Natural killer cell (primary cell): ENCODE measurements at regions not wholly inside any gene's neighbourhood (a gene's known extent, or its start where the extent isn't known, plus 50 kb on each side); places are given as distances from the start of the nearest gene placed in this dataset.

Source experiments
- ATAC-seq, 3 donors: fragments of 150-1000 bp in 2 of 3; fragments of 200-7000 bp in 1 of 3; cut with Tn5 transposase; 1 replicate in 1 of 3; 2 replicates in 2 of 3; pipeline ENCODE4 v1.10.0; 2021; ENCODE audit warnings: mild to moderate bottlenecking in 2 of 3, moderate library complexity in 2 of 3
- DNase-seq, 2 donors: peaks; one replicate each; pipeline versions ENCODE4 v3.0.0 to v3.0.0-alpha.2; 2013 to 2021; ENCODE audit warnings: mixed read lengths in 1 of 2
- H3K27ac ChIP-seq: one replicate; pipeline ENCODE4 v1.5.1; 2013; ENCODE audit warnings: mild to moderate bottlenecking, low read length
- H3K27me3 ChIP-seq: one replicate; pipeline ENCODE4 v1.6.1; 2013; ENCODE audit warnings: low read length; ENCODE audit not compliant: control insufficient read depth, insufficient read depth
- H3K36me3 ChIP-seq: one replicate; pipeline ENCODE4 v1.6.1; 2013; ENCODE audit warnings: low read length; ENCODE audit not compliant: control insufficient read depth, insufficient read depth
- H3K4me1 ChIP-seq: one replicate; pipeline ENCODE4 v1.6.1; 2013; ENCODE audit warnings: low read length; ENCODE audit not compliant: control insufficient read depth, insufficient read depth
- H3K4me3 ChIP-seq: one replicate; pipeline ENCODE4 v1.5.1; 2013; ENCODE audit warnings: low read length
- H3K9me3 ChIP-seq: one replicate; pipeline ENCODE4 v1.6.1; 2013; ENCODE audit warnings: low read length; ENCODE audit not compliant: control insufficient read depth, insufficient read depth
- H3K27ac Mint-ChIP-seq, 2 donors: one replicate each; pipeline ENCODE4 v1.8.0; 2022; ENCODE audit warnings: mild to moderate bottlenecking in 2 of 2, mixed read lengths in 2 of 2, moderate library complexity in 1 of 2
- H3K27me3 Mint-ChIP-seq, 2 donors: one replicate each; pipeline ENCODE4 v1.8.0; 2022; ENCODE audit warnings: low read depth in 2 of 2, mixed read lengths in 2 of 2
- H3K36me3 Mint-ChIP-seq: one replicate; pipeline ENCODE4 v1.8.0; 2022; ENCODE audit warnings: mixed read lengths
- H3K4me1 Mint-ChIP-seq, 2 donors: one replicate each; pipeline ENCODE4 v1.8.0; 2022; ENCODE audit warnings: mixed read lengths in 2 of 2
- H3K4me3 Mint-ChIP-seq: one replicate; pipeline ENCODE4 v1.8.0; 2022; ENCODE audit warnings: mild to moderate bottlenecking, moderate library complexity, mixed read lengths
- H3K9me3 Mint-ChIP-seq, 2 donors: one replicate each; pipeline ENCODE4 v1.8.0; 2022; ENCODE audit warnings: mixed read lengths in 2 of 2
- WGBS: methylation state at CpG from one replicate; pipeline ENCODE4 v1.1.7; 2013; ENCODE audit warnings: missing lambda C conversion rate; ENCODE audit not compliant: insufficient coverage; 5-methylcytosine and 5-hydroxymethylcytosine counted together
- intact Hi-C: fragments of 100-400 bp; cut with micrococcal nuclease; formaldehyde crosslinking; loops from one replicate; pipeline ENCODE4 v1.14.2; 2022
- TF ChIP-seq, protein P1 (sequence below): fragments of 200-600 bp; IDR thresholded peaks from one replicate; pipeline ENCODE4 v1.8.0; 2022; ENCODE audit warnings: antibody characterized with exemption

DNA sequence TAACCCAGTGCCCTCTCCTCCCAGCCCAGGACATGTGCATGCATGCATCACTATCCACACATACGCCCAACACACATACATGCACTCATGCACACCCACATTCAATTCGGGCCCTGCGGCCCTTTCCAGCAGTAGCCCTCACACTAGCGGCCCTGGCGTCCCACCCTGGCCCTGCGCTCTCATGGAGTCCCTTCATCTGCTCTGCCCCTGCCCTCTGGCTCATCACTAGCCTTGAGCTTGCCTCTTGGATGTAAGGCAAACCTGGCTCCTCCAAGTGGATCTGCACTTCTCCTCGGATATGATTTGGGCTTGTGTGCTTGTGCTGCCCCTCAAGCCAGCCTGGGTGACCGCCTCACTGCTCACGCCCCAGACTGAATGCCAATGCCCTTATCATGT, 147.2 kb downstream of the SEC61B start:
- peaks cover 5% of the 10 kb centered on the region for H3K4me1 ChIP-seq
- H3K27ac Mint-ChIP-seq = no peak overlapping the region
- peaks cover 6 to 12% of the 10 kb centered on the region in 2 donors for H3K4me1 Mint-ChIP-seq
- peaks cover 33 to 56% of the 10 kb centered on the region in 2 donors for H3K27me3 Mint-ChIP-seq
- no peaks in the 10 kb centered on the region for H3K9me3 ChIP-seq
- TF ChIP-seq, protein P1, sequence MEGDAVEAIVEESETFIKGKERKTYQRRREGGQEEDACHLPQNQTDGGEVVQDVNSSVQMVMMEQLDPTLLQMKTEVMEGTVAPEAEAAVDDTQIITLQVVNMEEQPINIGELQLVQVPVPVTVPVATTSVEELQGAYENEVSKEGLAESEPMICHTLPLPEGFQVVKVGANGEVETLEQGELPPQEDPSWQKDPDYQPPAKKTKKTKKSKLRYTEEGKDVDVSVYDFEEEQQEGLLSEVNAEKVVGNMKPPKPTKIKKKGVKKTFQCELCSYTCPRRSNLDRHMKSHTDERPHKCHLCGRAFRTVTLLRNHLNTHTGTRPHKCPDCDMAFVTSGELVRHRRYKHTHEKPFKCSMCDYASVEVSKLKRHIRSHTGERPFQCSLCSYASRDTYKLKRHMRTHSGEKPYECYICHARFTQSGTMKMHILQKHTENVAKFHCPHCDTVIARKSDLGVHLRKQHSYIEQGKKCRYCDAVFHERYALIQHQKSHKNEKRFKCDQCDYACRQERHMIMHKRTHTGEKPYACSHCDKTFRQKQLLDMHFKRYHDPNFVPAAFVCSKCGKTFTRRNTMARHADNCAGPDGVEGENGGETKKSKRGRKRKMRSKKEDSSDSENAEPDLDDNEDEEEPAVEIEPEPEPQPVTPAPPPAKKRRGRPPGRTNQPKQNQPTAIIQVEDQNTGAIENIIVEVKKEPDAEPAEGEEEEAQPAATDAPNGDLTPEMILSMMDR = no peak
- 95% methylated on average over 9 of the region's 9 CpGs for WGBS
- no peak overlapping the region for H3K27ac ChIP-seq
- no peak overlapping the region for H3K4me3 Mint-ChIP-seq
- no peaks in the 10 kb centered on the region for H3K36me3 Mint-ChIP-seq
- H3K36me3 ChIP-seq = no peaks in the 10 kb centered on the region
- ATAC-seq = no peak
- H3K4me3 ChIP-seq = no peak overlapping the region
- intact Hi-C loops = no loop called here
- H3K9me3 Mint-ChIP-seq = no peaks in the 10 kb centered on the region
- no peaks in the 10 kb centered on the region for H3K27me3 ChIP-seq
- no peak for DNase-seq

DNA sequence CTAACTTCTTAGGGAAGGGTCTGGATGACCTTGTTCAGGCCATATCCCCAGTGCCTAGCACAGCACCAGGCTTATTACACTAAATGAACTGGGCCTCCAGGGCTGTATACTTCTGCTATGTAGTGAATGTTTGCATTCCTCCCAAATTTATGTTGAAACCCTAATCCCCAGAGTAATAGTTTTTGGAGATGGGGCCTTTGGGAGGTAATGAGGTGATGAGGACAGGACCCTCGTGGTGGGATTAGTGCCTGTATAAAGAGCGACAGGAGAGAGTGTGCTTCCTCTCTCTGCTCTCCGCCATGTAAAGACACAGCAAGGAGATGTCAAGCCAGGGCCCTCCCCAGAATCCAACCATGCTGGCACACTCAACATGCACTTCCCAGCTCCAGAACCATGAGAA, 148.3 kb downstream of the SEC61B start:
- intact Hi-C loops = no loop called here
- 89% methylated on average over 3 of the region's 3 CpGs for WGBS
- H3K36me3 ChIP-seq = no peaks in the 10 kb centered on the region
- Mint-ChIP-seq H3K36me3 (no peaks in the 10 kb centered on the region), H3K4me1 (peaks cover 6 to 12% of the 10 kb centered on the region in 2 donors), H3K4me3 (no peak overlapping the region), H3K27me3 (peaks cover 33 to 56% of the 10 kb centered on the region in 2 donors), H3K27ac (no peak overlapping the region), H3K9me3 (no peaks in the 10 kb centered on the region)
- TF ChIP-seq, protein P1 = no peak
- H3K9me3 ChIP-seq = no peaks in the 10 kb centered on the region
- H3K4me1 ChIP-seq = peaks cover 5% of the 10 kb centered on the region
- H3K27me3 ChIP-seq = no peaks in the 10 kb centered on the region
- DNase-seq = no peak
- no peak overlapping the region for H3K27ac ChIP-seq
- ATAC-seq = no peak
- H3K4me3 ChIP-seq = no peak overlapping the region

DNA sequence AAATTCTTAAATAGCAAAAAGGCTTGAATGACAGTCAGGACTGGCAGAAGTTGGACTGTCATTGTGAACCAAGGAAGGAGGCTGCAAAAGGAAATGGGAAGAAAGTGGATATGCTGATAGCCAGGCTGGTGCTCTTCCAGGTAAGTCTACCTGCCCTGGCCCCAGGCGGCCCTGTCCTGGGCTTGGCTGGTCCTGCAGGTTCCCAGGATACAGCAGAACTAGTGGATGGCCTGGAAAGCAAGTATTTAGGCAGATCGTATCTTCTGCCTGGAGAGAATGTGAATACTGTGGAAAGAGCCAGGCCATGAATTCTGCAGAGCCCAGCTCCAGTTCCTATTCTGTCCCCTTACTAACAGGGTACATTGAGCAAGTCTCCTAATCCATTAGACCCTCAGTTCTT, 149.3 kb downstream of the SEC61B start:
- Histone ChIP-seq H3K4me1 (peaks cover 5% of the 10 kb centered on the region), H3K36me3 (no peaks in the 10 kb centered on the region), H3K9me3 (no peaks in the 10 kb centered on the region), H3K27me3 (no peaks in the 10 kb centered on the region), H3K27ac (no peak overlapping the region), H3K4me3 (no peak overlapping the region)
- Mint-ChIP-seq H3K27me3 (peaks cover 31 to 56% of the 10 kb centered on the region in 2 donors), H3K9me3 (no peaks in the 10 kb centered on the region), H3K36me3 (no peaks in the 10 kb centered on the region), H3K27ac (no peak overlapping the region), H3K4me1 (peaks cover 6 to 12% of the 10 kb centered on the region in 2 donors), H3K4me3 (no peak overlapping the region)
- intact Hi-C loops = no loop called here
- ATAC-seq (no peak), DNase-seq (no peak)
- WGBS = 89% methylated on average over 2 of the region's 2 CpGs
- TF ChIP-seq, protein P1 = no peak

DNA sequence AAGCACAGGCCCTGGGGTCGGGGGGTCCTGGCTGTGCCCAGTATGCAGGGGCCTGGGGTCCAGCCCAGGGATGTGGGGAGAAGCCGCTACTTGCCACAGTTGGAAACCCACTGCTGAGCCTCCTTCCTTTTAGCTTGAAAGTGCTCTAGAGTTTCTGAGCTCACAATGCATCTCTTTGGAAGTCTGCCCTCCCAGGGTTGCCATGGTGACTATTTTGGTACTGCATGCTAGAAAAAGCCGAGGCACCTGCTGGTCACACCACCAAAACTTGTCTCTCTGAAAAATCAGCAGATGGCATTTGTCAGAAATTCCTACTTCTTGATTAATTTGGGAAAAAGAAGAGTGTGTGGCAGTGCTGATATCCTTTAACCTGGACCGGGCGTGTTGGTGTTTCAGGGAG, 151.8 kb downstream of the SEC61B start:
- H3K4me1 Mint-ChIP-seq = peaks cover 0 to 4% of the 10 kb centered on the region in 2 donors
- no peak for ATAC-seq
- no peak overlapping the region for H3K27ac ChIP-seq
- 84% methylated on average over 5 of the region's 5 CpGs for WGBS
- H3K4me1 ChIP-seq = no peaks in the 10 kb centered on the region
- no peaks in the 10 kb centered on the region for H3K36me3 Mint-ChIP-seq
- H3K27ac Mint-ChIP-seq = no peak overlapping the region
- H3K4me3 ChIP-seq = no peak overlapping the region
- H3K36me3 ChIP-seq = no peaks in the 10 kb centered on the region
- H3K27me3 Mint-ChIP-seq = peaks cover 22 to 46% of the 10 kb centered on the region in 2 donors
- no peak for DNase-seq
- no peaks in the 10 kb centered on the region for H3K27me3 ChIP-seq
- TF ChIP-seq, protein P1 = no peak
- intact Hi-C loops = no loop called here
- H3K4me3 Mint-ChIP-seq = no peak overlapping the region
- no peaks in the 10 kb centered on the region for H3K9me3 ChIP-seq
- H3K9me3 Mint-ChIP-seq = no peaks in the 10 kb centered on the region
